GM08714 (cell line): ENCODE measurements at regions not wholly inside any gene's neighbourhood (a gene's known extent, or its start where the extent isn't known, plus 50 kb on each side); places are given as distances from the start of the nearest gene placed in this dataset.

Experiments
- H3K4me3 ChIP-seq: fragments of 200-500 bp; sonication (Bioruptor generic); 2 replicates; pipeline ENCODE4 v1.5.1; 2014; ENCODE audit warnings: mild to moderate bottlenecking, low read length, inconsistent platforms
- ZNF274 ChIP-seq: IDR thresholded peaks from 2 replicates; pipeline ENCODE4 v1.6.1; 2012; ENCODE audit warnings: mild to moderate bottlenecking, low read depth, low read length

GRCh38 chr20:48153523-48153922 is 368.2 kb upstream of the SULF2 start:
- no peak for TF ChIP-seq ZNF274

GRCh38 chr20:48153103-48153502 is 367.8 kb upstream of the SULF2 start:
- no peak for TF ChIP-seq ZNF274
- no peak overlapping the region for H3K4me3 ChIP-seq

More at GRCh38 chr20:48153523-48153922, 368.2 kb upstream of the SULF2 start:
- H3K4me3 ChIP-seq: no peak overlapping the region

DNA sequence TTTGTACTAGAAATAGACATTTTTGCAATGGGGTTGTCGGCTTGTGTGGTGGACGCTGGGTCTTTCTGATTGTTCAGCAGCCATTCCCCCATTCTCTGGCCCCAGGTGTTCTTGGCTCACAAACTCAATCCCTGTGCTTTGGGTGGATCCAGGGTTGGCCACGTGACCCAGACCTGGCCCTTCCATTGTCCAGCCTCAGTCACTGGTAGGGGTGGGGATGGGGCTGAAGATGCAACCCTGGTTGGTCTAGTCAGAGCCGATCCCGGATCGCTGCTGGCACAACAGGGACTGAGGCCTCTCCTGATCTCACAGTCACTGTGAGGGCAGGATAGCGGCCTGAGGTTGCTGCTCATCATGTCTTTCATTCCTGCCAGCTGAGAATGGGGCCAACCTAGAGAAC is 365.3 kb upstream of the SULF2 start:
- no peak for TF ChIP-seq ZNF274
- no peak overlapping the region for H3K4me3 ChIP-seq

DNA sequence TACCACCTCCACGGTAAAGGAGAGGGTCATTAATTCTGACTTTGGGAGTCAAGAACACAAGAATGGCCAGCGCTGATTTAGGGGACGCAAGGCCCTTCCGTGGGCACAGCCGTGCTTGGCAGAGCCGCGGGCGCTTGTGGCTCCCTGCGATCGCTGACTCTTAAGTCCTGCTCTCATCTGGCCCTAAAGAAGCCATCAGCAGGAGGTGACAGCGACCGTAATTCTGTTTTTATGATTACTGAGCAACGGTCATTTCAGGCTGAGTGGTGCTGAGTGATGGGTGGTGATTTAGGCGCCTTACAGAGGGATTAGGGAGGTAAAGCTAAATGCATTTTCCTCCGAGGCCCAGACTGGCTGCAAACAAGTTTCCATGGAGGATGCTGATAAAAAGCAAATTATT is 364.6 kb upstream of the SULF2 start:
- TF ChIP-seq ZNF274: no peak
- no peak overlapping the region for H3K4me3 ChIP-seq

DNA sequence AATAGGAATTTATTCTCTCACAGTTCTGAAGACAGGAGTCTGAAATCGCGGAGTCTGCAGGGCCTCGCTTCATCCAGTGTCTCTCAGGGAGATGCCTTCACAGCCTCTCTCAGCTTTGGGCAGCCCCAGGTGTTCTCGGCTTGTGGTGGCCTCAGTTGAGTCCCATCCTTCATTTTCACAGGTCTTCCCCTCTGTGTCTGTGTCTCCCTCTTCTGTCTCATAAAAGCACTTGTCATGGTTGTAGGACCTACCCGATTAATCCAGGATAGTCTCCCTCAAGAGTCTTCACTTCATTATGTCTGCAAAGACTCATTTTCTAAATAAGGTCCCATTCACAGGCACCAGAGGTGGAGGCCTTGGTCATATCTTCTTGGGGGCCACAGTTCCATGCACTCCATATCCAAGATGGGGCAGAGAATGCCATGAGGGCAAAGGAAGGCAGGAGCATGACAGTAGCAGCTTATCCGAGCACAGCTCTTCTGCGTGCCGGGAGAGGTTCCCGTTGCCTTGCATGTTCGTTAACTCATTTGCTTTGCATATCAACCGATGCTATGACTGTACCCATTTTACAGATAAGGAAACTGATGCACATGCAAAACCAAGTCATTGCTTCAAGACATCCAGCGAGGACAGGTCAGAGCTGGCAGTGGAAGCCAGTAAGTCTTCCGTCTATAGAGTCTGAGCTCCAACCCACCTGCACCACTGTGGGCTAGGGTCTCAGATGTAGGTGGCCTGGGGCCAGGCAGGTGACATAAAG is 363.8 kb upstream of the SULF2 start:
- no peak overlapping the region for H3K4me3 ChIP-seq
- no peak for TF ChIP-seq ZNF274

DNA sequence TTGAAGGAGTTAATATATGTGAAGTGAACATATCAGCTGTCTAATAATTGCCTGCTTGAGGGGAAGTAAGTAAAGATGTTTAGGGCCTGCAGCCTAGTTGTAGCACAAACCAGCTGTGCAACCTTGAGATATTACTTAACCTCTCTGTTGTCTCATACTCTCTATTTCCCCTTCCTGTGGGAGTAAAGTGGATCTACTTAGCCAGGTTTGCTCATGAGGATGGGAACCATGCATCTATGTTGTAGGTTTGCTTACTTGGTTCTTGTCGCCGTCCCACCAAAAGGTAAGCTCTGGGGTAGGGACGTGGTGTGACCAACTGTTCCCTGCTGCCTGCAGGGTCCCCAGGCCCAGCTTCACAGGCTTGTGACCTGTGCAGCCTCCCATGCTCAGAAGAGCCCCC is 362.7 kb upstream of the SULF2 start:
- no peak for TF ChIP-seq ZNF274
- no peak overlapping the region for H3K4me3 ChIP-seq

DNA sequence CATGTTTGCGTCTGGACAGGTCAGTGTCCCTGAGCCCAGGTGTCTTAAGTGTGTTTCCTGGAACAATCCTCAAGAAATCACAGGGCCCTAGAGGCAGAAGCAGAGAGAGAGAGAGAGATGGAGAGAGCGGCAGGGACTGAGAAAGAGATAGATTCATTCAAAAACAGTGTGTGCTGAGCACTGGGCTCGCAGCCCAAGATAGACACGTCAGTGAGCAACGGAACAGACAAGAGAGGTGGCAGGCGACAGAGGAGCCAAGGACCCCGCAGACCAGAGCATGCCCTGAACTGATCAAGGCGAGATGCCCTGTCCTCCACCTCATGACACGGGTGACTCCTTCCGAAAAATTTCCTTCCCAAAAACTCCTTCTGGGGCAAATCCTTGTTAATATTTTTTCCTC is 362.0 kb upstream of the SULF2 start:
- H3K4me3 ChIP-seq: no peak overlapping the region
- TF ChIP-seq ZNF274: no peak

DNA sequence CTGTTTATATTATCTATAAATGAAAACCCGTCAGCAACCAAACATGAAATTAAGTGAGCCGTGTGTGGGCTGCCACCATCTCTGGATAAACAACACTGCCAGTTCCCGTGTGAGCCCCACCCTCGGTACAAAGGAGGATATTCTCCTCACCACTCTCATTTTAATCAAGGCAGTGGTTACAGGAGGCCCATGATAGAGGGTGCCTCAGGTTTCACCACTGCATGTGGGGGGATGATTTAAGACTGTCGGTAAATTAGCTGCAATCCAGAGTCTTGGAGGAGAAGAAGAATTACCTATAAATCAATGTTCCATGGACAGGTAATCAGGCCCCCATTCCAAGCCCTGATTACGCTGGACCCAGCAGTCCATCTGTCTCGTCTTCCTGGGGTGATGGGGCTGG is 361.6 kb upstream of the SULF2 start:
- TF ChIP-seq ZNF274: no peak
- no peak overlapping the region for H3K4me3 ChIP-seq

DNA sequence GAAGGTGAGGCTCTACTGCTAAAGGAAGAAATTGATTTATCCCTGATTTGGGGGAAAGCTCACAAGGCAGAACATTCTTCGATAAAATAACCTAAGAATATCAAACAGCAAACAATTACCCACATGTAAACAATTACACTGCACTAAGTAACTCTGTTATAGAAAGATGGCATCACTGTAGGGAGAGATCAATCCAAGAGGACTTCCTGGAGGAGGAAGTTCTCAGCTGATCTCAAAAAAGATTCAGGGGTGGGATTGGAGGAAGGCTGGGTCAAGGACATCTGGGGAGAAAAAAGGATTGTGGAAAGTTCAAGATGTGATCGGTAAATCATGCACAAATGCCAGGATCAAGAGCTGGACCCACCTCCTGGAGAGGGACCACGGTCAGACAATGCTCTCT is 361.0 kb upstream of the SULF2 start:
- no peak overlapping the region for H3K4me3 ChIP-seq
- no peak for TF ChIP-seq ZNF274

DNA sequence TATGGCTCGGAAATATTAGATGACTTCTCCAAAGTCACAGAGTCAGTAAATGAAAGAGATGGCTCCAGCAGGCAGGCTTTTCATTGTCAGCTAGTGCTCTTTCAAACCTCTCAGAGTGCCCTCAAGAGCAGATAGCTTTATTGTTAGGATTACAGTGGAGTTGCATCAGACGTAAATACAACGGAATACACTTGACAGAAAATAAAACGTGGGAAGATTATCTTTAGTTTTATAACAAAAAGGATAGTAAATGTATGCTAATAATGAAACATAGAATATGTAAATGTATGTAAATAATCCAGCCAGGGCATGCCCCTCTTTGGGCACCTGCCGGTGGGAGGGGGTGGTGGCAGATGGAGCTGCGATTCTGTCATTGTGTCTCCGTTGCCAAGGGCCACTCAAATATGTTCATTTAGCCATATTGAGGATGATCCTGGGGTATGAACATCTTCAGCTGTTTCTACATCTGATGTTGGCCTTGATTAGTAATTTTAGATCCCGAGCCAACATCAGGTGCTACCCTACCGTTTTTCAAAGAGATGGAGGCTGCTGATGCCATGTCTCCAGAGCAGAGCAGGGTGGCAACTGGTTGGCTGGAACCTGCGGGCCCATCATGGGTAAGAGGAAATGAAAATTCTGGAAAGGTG is 358.3 kb upstream of the SULF2 start:
- no peak overlapping the region for H3K4me3 ChIP-seq
- no peak for TF ChIP-seq ZNF274

GRCh38 chr20:48142516-48142773 is 357.2 kb upstream of the SULF2 start:
- no peak for TF ChIP-seq ZNF274
- H3K4me3 ChIP-seq: no peak overlapping the region

DNA sequence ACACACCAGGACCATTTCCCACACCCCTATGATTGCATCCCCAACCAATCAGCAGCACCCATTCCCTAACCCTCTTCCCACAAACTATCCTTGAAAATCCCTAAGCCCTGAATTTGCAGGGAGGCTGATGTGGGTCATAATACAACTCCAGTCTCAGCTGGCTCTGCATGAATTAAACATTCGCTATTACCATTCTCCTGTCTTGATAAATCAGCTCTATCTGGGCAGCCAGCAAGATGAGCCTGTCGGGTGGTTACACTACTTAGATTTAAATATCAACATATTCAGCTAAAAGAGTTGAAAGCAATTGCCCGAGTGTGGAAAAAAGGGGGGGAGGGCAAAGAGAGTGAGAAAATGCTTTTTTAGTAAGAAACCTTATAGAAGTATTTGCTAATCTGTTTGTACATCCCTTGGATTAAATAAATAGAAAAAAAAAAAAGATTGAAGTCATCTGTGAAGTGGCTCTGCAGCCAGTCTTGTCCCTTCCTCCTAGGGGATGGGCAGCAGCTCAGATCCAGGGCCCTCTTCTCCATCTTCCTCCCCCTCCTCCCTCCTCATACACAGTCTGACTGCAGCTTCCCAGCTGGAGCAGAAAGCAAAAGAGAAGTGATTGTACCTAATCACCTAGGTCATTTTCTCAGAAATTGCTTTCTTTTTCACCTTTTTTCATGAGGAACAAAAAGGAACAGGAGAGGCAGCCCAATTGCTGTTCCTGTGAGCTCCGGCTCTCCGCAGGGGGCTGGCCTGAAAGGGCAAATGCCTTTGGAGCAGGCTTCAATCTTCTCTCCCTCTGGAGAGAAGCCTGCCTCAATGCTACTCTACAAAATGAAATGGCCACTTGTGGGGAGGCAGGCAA is 356.6 kb upstream of the SULF2 start:
- no peak overlapping the region for H3K4me3 ChIP-seq
- TF ChIP-seq ZNF274: no peak

DNA sequence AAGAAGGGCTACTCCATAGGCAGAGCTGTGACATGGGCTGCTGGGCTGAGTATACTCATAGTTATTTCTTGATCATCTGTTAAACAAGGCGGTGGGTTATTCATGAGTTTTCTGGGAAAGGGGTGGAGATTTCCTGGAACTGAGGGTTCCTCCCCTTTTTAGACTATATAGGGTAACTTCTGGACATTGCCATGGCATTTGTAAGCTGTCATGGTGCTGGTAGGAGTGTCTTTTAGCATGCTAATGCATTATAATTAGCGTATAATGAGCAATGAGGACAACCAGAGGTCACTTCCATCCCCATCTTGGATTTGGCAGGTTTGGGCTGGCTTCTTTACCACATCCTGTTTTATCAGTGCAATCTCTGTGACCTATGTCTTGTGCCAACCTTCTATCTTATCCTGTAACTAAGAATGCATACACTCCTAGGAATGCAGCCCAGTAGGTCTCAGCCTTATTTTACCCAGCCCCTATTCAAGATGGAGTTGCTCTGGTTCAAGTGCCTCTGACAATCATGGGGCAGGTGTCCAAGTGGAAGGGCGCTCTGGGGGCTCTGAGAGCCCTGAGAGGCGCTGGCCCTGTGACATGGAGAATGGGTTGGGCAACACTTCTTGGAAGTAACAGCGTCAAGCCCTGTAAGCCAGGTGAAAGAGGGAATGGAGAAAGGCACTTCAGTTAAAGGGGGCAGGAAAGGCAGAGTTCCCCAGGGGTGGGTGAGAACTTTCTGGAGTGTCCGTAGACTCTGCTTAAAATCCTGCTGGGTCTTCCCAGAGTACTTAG is 354.2 kb upstream of the SULF2 start:
- H3K4me3 ChIP-seq: no peak overlapping the region
- TF ChIP-seq ZNF274: no peak

DNA sequence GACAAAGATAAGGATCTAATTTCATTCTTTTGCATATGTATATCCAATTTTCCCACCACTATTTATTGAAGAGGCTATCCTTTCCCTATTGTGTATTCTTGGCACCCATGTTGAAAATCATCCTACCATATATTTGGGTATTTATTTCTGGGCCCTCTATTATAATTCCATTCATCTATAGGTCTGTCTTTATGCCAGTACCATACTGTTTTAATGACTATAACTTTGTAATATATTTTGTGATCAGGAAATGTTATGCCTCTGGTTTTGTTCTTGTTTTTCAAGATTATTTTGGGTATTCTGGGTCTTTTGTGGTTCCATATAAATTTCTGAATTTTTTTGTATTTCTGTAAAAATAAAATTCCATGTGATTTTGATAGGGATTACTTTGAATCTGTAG is 347.6 kb upstream of the SULF2 start:
- no peak overlapping the region for H3K4me3 ChIP-seq
- TF ChIP-seq ZNF274: no peak
